SK-N-SH (cell line): ENCODE measurements at regions not wholly inside any gene's neighbourhood (a gene's known extent, or its start where the extent isn't known, plus 50 kb on each side); places are given as distances from the start of the nearest gene placed in this dataset.

ENCODE experiments used
- CTCF ChIA-PET: fragments of 300-600, 350-600 bp; formaldehyde crosslinking; extraction: SDS; loops from one replicate; lab custom pipeline; 2021; lab: Yijun Ruan, JAX
- POLR2A ChIA-PET: fragments of 350-600 bp; sonication (Branson Sonifier 250); formaldehyde crosslinking; extraction: SDS; loops from one replicate; lab custom pipeline; 2020; ENCODE audit warnings: antibody characterized with exemption, inconsistent platforms; lab: Yijun Ruan, JAX
- DNase-seq: peaks from one replicate; pipeline ENCODE4 v3.0.0; 2012
- H2AFZ ChIP-seq: fragments of 200-600 bp; sonication (generic); 2 replicates; pipeline ENCODE4 v1.8.1; 2016; ENCODE audit warnings: antibody characterized with exemption, mild to moderate bottlenecking, low read depth
- H3F3A ChIP-seq: fragments of 200-600 bp; sonication (generic); replicated peaks from 2 replicates; pipeline ENCODE3; 2016; ENCODE audit warnings: antibody characterized with exemption, mild to moderate bottlenecking; ENCODE audit not compliant: insufficient read depth
- H3K27ac ChIP-seq, 2 experiments: fragments of 200-500 bp in 1 of 2; fragments of 200-600 bp in 1 of 2; sonication (Bioruptor generic) in 1 of 2; sonication (generic), shearing (Covaris generic) in 1 of 2; 2 replicates each; pipeline versions ENCODE4 v1.5.1 to v1.6.1; 2014 to 2016; ENCODE audit warnings: low read depth in 2 of 2, inconsistent platforms in 1 of 2, low read length in 1 of 2, mild to moderate bottlenecking in 1 of 2, mixed read lengths in 1 of 2
- H3K27me3 ChIP-seq: fragments of 200-600 bp; sonication (generic), shearing (Covaris generic); 2 replicates; pipeline ENCODE4 v1.6.1; 2016; ENCODE audit warnings: mixed run types; ENCODE audit not compliant: insufficient read depth
- H3K36me3 ChIP-seq, 2 experiments: fragments of 200-500 bp in 1 of 2; fragments of 200-600 bp in 1 of 2; sonication (Bioruptor generic) in 1 of 2; sonication (generic) in 1 of 2; replicated peaks in 1 of 2; 2 replicates each; pipeline versions ENCODE3 to v1.5.1; 2014 to 2016; ENCODE audit warnings: low read length in 1 of 2, mild to moderate bottlenecking in 1 of 2; ENCODE audit not compliant: insufficient read depth in 2 of 2, control insufficient read depth in 1 of 2
- H3K4me1 ChIP-seq, 2 experiments: fragments of 200-500 bp in 1 of 2; fragments of 200-600 bp in 1 of 2; sonication (Bioruptor generic) in 1 of 2; sonication (generic), shearing (Covaris generic) in 1 of 2; 2 replicates each; pipeline versions ENCODE4 v1.5.1 to v1.6.1; 2014 to 2016; ENCODE audit warnings: low read depth in 1 of 2, low read length in 1 of 2, mixed run types in 1 of 2; ENCODE audit not compliant: insufficient read depth in 2 of 2, control insufficient read depth in 1 of 2
- H3K4me2 ChIP-seq: fragments of 200-600 bp; sonication (generic), shearing (Covaris generic); 2 replicates; pipeline ENCODE4 v1.6.1; 2017; ENCODE audit warnings: mixed run types
- H3K4me3 ChIP-seq, 2 experiments: fragments of 200-500 bp in 1 of 2; fragments of 200-600 bp in 1 of 2; sonication (Bioruptor generic) in 1 of 2; sonication (generic), shearing (Covaris generic) in 1 of 2; 2 replicates each; pipeline versions ENCODE4 v1.5.1 to v1.8.1; 2014 to 2016; ENCODE audit warnings: low read depth in 2 of 2, inconsistent platforms in 1 of 2, low read length in 1 of 2, mild to moderate bottlenecking in 1 of 2, mixed read lengths in 1 of 2, moderate library complexity in 1 of 2
- H3K79me2 ChIP-seq: fragments of 200-600 bp; sonication (generic); 2 replicates; pipeline ENCODE4 v1.8.1; 2017; ENCODE audit warnings: mild to moderate bottlenecking; ENCODE audit not compliant: insufficient read depth
- H3K9ac ChIP-seq: fragments of 200-600 bp; sonication (generic); 2 replicates; pipeline ENCODE4 v1.6.1; 2017; ENCODE audit warnings: mixed run types
- H3K9me2 ChIP-seq: fragments of 200-600 bp; sonication (generic); 2 replicates; pipeline ENCODE4 v1.6.1; 2017; ENCODE audit warnings: mixed run types
- H3K9me3 ChIP-seq: fragments of 200-600 bp; sonication (generic); 2 replicates; pipeline ENCODE4 v1.6.1; 2017; ENCODE audit warnings: mixed run types, mild to moderate bottlenecking, moderate library complexity
- H4K20me1 ChIP-seq: fragments of 200-600 bp; sonication (generic); 2 replicates; pipeline ENCODE4 v1.6.1; 2017; ENCODE audit warnings: mild to moderate bottlenecking, mixed run types; ENCODE audit not compliant: insufficient read depth
- CHD2 ChIP-seq: fragments of 150-350 bp; IDR thresholded peaks from 2 replicates; pipeline ENCODE4 v1.6.1; 2018; ENCODE audit warnings: low read length; ENCODE audit not compliant: partially characterized antibody
- ELF1 ChIP-seq: IDR thresholded peaks from 2 replicates; pipeline ENCODE4 v1.4.0; 2012
- EP300 ChIP-seq, 2 experiments: IDR thresholded peaks; 2 replicates each; pipeline versions ENCODE4 v1.4.0 to v1.6.1; 2012; ENCODE audit warnings: borderline replicate concordance in 1 of 2, low read depth in 1 of 2, low read length in 1 of 2
- EZH2phosphoT487 ChIP-seq: fragments of 200-600 bp; sonication (generic); IDR thresholded peaks from 2 replicates; pipeline ENCODE4 v1.6.1; 2017; ENCODE audit warnings: low read depth, mixed run types, mild to moderate bottlenecking, antibody characterized with exemption, moderate library complexity, borderline replicate concordance
- FOXJ3 ChIP-seq: sonication (generic); formaldehyde crosslinking; IDR thresholded peaks from 2 replicates; pipeline ENCODE4 v1.5.1; 2020; ENCODE audit warnings: mild to moderate bottlenecking, missing genetic modification reagents
- FOXM1 ChIP-seq: IDR thresholded peaks from 2 replicates; pipeline ENCODE4 v1.4.0; 2012; ENCODE audit warnings: low read depth, mild to moderate bottlenecking
- JUND ChIP-seq: IDR thresholded peaks from 2 replicates; pipeline ENCODE4 v1.4.0; 2012
- MEF2A ChIP-seq: IDR thresholded peaks from 2 replicates; pipeline ENCODE4 v1.4.0; 2012; ENCODE audit warnings: low read depth, borderline replicate concordance
- MXI1 ChIP-seq: IDR thresholded peaks from 2 replicates; pipeline ENCODE4 v1.6.1; 2012; ENCODE audit warnings: mild to moderate bottlenecking, low read depth, low read length, improper control_type of control experiment
- NRF1 ChIP-seq: IDR thresholded peaks from 2 replicates; pipeline ENCODE4 v1.6.1; 2012; ENCODE audit warnings: low read depth, mild to moderate bottlenecking, low read length
- RAD21 ChIP-seq: IDR thresholded peaks from 2 replicates; pipeline ENCODE4 v1.6.1; 2012; ENCODE audit warnings: mild to moderate bottlenecking, low read length
- TCF12 ChIP-seq: IDR thresholded peaks from 2 replicates; pipeline ENCODE4 v1.4.0; 2012
- YY1 ChIP-seq: IDR thresholded peaks from 2 replicates; pipeline ENCODE4 v1.4.0; 2012; ENCODE audit warnings: low read depth, mild to moderate bottlenecking
- WGBS: methylation state at CpG from one replicate; pipeline ENCODE4 v1.1.6; 2017; ENCODE audit warnings: low lambda C conversion rate; 5-methylcytosine and 5-hydroxymethylcytosine counted together
- TF ChIP-seq, protein P1 (sequence below): IDR thresholded peaks from 2 replicates; pipeline ENCODE4 v1.4.0; 2012; ENCODE audit warnings: low read depth
- TF ChIP-seq, protein P2 (sequence below): fragments of 150-350 bp; IDR thresholded peaks from 2 replicates; pipeline ENCODE4 v1.6.1; 2016; ENCODE audit warnings: mild to moderate bottlenecking, low read depth, low read length
- TF ChIP-seq, protein P3 (sequence below): fragments of 150-350 bp; IDR thresholded peaks from 2 replicates; pipeline ENCODE4 v1.6.1; 2017; ENCODE audit warnings: antibody characterized with exemption, low read length, low read depth, borderline replicate concordance
- TF ChIP-seq, protein P4 (sequence below): IDR thresholded peaks from 2 replicates; pipeline ENCODE4 v1.4.0; 2012; ENCODE audit warnings: low read depth, borderline replicate concordance

DNA sequence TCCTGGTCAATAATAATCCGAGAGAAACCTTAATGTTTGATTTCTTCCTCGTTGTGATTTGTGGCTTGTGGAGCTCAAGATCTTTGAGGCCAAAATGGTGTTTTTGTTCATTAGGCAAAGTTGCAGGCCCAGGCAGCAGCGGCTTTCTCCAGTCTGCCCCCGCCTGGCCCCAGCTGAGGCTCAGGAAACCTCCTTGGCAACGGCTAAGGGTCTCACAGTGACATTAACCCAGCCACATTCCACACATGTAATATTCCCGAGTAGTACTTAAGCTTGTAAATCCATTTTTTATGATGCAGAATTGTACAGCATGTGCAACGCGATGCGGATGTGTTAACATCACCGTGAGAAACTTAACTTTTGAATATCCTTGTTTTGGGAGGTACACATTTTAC is 200.1 kb downstream of the BCL11A start:
- CTCF ChIA-PET, result no interaction called here
- DNase-seq, result no peak

DNA sequence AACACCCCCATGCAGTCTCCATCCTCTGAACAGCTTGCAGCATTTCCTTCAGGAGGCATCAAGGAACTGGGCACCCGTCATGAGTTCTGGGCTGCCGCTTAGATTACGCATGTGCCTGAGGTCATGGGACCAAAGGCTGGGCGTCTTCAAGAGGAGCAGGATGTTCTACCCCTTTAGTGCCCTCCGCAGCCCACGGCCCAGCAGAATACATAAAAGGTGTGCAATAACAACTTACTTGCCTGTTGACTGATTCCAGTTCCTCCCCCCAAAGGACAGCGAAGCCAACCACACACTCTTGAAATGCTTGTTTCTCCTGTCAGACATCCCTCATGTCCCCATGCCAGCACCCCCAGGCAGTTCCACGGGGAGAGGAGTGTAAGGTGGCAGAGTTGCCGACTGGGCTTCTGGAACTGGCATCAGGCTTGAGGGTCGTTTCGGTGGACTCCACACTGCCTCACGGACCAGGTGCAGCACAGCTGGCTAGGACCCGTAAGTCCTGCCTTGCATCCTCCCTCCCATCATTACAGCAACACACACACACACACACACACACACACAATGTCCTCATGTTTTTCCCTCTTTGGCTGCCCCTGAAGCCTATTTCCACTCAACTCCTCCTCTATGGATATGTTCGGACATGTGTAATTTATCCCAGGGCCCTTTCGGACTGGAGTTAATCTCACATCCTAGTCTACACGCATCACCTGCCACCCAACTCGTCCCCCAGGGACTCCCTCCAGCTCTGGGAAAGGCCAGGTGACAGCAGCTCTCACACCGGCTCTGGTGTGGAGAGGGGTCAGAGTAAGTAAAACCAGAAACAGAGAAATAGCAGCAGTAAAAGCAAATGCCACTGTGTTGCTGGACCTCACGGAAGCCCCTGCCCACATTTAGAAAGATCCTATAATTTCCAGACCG is 200.7 kb downstream of the BCL11A start:
- WGBS, result 52% methylated on average over 15 of the region's 20 CpGs

More for the DNA sequence above, 200.1 kb downstream of the BCL11A start:
- H3K4me3 ChIP-seq, result no peak overlapping the region
- WGBS, result 51% methylated on average over 10 of the region's 10 CpGs
- no peaks in the 10 kb centered on the region for H3K36me3 ChIP-seq
- no peak overlapping the region for H2AFZ ChIP-seq
- H3K4me1 ChIP-seq, result no peaks in the 10 kb centered on the region
- no peak overlapping the region for H3K27ac ChIP-seq
- no peaks in the 10 kb centered on the region for H3K9me2 ChIP-seq
- no peak overlapping the region for H3K4me2 ChIP-seq
- POLR2A ChIA-PET, result no interaction called here
- TF ChIP-seq NRF1, result no peak
- no peak for TF ChIP-seq EP300 (IDR thresholded peaks at IDR 0.05; ENCODE audit: borderline replicate concordance in 1 of 2, low read depth in 1 of 2, low read length in 1 of 2)
- TF ChIP-seq, all 33 proteins: peak for 0
- Histone ChIP-seq H3K79me2 (no peaks in the 10 kb centered on the region), H3K9ac (no peak overlapping the region), H4K20me1 (no peaks in the 10 kb centered on the region), H3K9me3 (no peaks in the 10 kb centered on the region), H3K27me3 (no peaks in the 10 kb centered on the region; the same call in 1 of the 2 replicates), H3F3A (no peaks in the 10 kb centered on the region)

More for the DNA sequence above, 200.7 kb downstream of the BCL11A start:
- DNase-seq, result no peak
- Histone ChIP-seq H3K79me2 (no peaks in the 10 kb centered on the region), H3K27me3 (no peaks in the 10 kb centered on the region; the same call in 1 of the 2 replicates), H3K9ac (no peak overlapping the region), H3K9me3 (no peaks in the 10 kb centered on the region), H3K27ac (no peak overlapping the region), H3K9me2 (no peaks in the 10 kb centered on the region), H3K4me1 (no peaks in the 10 kb centered on the region), H3K4me2 (no peak overlapping the region), H3F3A (no peaks in the 10 kb centered on the region), H3K36me3 (no peaks in the 10 kb centered on the region), H2AFZ (no peak overlapping the region), H4K20me1 (no peaks in the 10 kb centered on the region), H3K4me3 (no peak overlapping the region)
- POLR2A ChIA-PET, result no interaction called here
- CTCF ChIA-PET, result no interaction called here
- TF ChIP-seq JUND, result no peak
- TF ChIP-seq, protein P1, sequence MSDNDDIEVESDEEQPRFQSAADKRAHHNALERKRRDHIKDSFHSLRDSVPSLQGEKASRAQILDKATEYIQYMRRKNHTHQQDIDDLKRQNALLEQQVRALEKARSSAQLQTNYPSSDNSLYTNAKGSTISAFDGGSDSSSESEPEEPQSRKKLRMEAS, result no peak
- no peak for TF ChIP-seq MXI1
- TF ChIP-seq EZH2phosphoT487, result no peak
- TF ChIP-seq, protein P2, sequence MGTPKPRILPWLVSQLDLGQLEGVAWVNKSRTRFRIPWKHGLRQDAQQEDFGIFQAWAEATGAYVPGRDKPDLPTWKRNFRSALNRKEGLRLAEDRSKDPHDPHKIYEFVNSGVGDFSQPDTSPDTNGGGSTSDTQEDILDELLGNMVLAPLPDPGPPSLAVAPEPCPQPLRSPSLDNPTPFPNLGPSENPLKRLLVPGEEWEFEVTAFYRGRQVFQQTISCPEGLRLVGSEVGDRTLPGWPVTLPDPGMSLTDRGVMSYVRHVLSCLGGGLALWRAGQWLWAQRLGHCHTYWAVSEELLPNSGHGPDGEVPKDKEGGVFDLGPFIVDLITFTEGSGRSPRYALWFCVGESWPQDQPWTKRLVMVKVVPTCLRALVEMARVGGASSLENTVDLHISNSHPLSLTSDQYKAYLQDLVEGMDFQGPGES, result no peak
- TF ChIP-seq FOXM1, result no peak
- TF ChIP-seq YY1, result no peak
- TF ChIP-seq, protein P3, sequence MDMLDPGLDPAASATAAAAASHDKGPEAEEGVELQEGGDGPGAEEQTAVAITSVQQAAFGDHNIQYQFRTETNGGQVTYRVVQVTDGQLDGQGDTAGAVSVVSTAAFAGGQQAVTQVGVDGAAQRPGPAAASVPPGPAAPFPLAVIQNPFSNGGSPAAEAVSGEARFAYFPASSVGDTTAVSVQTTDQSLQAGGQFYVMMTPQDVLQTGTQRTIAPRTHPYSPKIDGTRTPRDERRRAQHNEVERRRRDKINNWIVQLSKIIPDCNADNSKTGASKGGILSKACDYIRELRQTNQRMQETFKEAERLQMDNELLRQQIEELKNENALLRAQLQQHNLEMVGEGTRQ, result no peak
- no peak for TF ChIP-seq TCF12
- TF ChIP-seq RAD21, result no peak
- TF ChIP-seq CHD2, result no peak
- no peak for TF ChIP-seq ELF1
- TF ChIP-seq FOXJ3 (CRISPR knock-in tag), result no peak
- no peak for TF ChIP-seq NRF1
- TF ChIP-seq MEF2A, result no peak
- TF ChIP-seq, protein P4, sequence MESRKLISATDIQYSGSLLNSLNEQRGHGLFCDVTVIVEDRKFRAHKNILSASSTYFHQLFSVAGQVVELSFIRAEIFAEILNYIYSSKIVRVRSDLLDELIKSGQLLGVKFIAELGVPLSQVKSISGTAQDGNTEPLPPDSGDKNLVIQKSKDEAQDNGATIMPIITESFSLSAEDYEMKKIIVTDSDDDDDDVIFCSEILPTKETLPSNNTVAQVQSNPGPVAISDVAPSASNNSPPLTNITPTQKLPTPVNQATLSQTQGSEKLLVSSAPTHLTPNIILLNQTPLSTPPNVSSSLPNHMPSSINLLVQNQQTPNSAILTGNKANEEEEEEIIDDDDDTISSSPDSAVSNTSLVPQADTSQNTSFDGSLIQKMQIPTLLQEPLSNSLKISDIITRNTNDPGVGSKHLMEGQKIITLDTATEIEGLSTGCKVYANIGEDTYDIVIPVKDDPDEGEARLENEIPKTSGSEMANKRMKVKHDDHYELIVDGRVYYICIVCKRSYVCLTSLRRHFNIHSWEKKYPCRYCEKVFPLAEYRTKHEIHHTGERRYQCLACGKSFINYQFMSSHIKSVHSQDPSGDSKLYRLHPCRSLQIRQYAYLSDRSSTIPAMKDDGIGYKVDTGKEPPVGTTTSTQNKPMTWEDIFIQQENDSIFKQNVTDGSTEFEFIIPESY, result no peak
